Fibroblast of skin of back (primary cell): ENCODE measurements at regions not wholly inside any gene's neighbourhood (a gene's known extent, or its start where the extent isn't known, plus 50 kb on each side); places are given as distances from the start of the nearest gene placed in this dataset.

Experiments
- DNase-seq: peaks from one replicate; pipeline ENCODE4 v3.0.0-alpha.2; 2013

DNA sequence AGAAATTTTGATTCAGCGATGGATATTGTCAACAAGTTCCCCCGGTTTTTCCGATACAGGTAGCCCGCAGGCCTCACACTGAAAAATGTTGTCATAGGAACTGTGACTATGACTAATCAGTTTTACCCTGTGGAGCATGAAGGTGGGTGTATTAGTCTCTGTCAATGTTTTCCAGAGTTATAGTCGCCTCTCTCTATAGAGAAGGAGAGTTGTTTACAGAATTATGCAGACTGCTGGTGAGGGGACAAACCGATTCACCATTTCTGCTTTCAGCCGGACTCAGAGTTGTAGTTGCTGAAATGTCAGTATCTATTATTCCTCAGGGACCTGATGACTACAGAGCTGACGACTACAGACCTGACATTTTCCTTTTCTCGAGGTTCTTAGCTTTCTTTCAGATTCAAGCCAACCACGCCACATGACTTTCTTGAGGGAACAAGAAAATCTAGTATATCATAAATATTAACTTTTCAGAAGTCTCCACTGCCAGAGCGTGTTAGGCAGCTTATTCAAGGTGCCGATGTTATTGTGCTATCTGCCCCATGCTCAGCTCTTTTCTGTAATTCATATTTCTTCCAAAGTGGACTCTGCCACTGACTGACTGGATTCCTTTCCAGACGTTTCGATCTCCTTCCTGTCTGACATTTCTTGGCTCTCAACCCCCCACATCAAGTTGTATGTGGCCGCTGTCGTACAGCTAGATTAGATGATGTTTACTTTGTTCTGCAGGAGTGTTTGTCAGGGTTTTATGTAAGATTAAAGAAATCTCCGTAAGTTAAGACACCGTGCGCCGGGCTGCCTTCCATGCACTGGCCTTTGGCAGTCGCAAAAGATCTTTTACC, 178.1 kb downstream of the FGF1 start:
- no peak for DNase-seq

DNA sequence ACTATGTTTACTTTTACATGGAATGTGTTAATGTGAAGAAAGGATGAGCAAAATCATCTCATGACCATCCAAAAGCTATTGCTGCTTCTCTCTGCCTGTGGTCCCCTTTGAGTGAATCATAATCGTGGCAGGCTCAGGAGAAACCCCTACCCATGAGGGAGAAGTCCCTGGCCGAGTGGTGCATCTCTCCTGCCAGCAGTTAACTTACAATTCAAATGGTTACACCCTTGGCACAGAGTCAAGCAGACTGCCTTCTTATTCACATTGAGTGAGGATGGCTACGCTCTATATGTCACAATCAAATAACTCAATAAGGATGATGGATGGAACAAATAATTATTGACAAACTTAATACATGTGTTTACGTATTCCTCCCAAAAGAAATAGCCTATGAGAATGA, 179.1 kb downstream of the FGF1 start:
- no peak for DNase-seq

DNA sequence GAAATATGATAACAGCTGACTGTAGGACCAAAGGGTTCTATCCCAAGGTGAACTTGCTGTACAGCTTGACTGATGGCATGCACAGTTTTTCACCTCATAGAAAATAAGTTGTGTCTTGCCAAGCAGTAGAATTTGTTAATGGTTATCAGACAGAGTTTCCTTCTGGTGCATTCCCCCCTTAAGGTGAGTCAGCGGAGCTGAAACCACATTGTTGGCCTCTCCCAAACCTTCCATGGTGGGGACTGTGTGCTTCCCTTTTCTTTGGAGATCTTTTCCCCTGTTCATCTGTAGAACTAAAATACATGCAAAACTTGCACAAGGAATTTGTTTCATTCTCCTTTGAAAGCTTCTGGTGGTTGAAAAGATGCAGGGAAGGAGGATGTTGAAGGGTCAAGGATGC, 179.8 kb downstream of the FGF1 start:
- peak; percentile 17 for DNase-seq

DNA sequence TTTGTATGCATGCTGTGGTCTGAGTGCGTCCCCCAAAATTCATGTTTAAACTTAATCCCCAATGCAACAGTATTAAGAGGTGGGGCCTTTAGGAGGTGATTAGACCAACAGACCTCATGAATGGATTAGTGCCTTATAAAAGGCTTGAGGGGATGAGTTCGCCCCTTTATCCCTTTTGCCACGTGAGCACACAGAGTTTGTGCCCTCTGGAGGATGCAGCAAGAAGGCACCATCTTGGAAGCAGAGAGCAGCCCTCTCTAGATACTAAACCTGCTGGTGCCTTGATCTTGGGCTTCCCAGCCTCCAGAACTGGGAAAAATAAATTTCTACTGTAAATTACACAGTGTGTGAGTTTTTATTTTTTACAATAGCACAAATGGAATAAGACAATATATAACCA, 177.1 kb upstream of the SPRY4 start:
- DNase-seq, result no peak

DNA sequence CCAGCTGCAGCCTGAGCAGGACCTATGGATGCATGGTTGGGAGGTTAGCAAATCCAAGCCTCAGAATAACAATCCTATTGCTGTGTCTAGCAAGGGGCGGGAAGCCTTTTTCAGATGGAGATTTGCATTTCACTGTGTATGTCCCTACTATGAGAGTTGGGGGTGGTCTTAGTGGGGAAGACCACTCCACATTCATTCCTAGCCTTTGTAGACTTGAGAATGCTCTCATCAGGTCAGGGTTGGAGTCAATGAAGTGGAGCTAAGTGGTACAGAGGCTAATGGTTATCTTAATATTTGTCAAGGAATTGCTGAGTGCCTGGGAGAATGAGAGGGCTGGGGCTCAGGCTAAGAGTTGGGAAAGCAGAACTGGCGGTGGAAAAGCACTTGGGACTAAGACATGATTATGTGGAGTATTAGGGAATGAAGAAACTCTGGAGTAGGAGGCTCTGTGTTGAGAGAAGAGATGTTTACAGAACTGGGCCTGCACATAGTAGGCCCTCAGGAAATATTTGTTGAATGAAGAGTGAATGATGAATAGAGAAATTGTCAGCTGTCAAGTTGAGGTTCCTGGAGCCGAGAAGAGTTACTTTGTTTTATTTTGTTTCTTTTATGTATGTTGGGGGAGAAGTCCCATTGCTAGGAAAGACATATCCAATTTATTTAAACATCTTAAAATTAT, 175.5 kb upstream of the SPRY4 start:
- DNase-seq, result no peak

DNA sequence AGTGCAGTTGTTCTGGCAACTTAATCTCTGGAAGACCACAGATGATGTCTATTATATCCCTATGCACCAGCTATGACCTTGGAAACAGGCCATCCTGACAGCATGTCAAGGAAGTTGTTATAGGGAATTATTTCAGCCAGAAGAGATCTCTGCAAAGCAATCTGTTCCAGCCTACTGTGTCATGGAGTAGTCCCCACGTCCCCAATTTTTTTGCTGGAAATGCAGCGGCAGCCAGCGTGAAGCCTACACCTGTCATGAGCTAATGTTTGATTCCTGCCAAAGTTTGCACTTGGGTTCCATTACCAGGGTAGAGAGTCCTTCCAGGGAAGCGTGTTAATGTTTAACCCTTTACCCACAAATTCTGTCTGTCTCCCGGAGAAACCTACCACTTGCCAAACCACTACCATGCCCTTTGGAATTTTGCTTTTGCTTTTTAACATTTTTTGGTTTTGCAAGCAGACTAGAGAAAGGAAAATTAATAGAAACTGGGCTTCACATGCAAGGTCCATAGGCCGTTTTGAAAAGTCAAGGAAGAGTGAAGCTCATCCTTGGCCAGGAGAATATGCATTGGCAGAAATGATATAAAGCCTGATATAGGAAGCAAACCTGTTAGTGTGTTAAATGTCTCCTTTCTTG, 174.9 kb upstream of the SPRY4 start:
- no peak for DNase-seq

DNA sequence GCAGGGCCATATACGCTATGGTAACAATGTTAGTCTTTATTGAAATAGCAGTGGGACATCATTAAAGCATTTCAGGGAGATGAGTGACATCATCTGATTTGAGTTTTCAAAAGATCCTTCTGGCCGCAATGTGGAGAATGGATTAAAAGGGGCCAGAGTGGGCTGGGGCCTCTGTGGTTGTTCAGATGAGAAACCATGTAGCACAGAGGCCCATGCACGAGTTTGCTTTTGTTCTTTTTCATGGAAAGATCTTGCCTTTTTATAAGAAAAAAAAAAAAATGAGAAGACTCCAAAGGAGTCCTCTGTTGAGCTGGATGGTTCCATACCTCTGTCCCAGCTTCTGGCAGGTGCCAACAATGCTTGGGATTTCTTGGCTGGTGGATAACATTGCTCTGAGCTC, 173.5 kb upstream of the SPRY4 start:
- no peak for DNase-seq

DNA sequence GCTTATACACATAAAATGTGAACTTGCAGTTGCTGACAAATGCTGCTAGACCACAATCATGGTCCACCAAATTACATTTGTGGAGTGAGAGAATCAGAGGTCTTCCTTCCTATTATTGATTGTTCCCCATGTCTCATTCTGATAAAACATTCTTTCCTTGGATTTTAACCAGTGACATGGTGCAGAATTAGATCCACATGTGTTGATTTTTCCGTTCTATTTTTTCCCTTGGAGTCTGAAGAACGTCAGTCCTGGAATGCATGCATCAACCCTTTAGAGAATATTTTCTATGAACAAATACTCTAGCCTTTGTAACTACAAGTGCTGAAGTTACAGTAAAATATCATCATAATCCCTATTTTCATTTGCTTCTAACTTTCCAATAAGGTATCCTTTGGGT, 170.7 kb upstream of the SPRY4 start:
- peak; percentile 53 for DNase-seq

DNA sequence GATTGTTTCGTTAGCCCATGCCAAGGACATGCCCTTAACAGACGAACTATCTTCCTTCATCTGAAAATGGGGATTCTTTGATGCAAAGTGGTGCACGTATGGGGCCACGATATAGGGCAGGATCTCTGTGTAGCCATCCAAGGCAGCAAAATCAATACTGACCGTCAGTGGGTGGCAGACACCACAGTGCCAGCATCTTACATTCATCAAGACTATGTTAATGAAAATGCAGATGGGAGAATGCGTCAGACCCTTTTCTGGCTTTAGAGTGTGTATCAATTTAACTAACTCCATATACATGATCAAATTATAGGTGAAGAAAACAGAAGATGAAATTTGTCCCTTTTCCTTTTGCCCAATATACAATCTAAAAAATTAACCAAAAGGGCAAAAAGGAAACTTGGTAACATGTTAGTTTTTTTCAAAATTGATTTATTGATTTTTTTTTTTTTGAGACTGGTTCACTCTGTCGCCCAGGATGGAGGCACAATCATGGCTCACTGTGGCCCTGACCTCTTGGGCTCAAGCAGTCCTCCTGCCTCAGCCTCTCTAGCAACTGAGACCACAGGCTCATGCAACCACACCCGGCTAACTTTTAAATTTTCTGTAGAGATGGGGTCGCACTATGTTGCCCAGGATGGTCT, 169.2 kb upstream of the SPRY4 start:
- DNase-seq, result no peak

DNA sequence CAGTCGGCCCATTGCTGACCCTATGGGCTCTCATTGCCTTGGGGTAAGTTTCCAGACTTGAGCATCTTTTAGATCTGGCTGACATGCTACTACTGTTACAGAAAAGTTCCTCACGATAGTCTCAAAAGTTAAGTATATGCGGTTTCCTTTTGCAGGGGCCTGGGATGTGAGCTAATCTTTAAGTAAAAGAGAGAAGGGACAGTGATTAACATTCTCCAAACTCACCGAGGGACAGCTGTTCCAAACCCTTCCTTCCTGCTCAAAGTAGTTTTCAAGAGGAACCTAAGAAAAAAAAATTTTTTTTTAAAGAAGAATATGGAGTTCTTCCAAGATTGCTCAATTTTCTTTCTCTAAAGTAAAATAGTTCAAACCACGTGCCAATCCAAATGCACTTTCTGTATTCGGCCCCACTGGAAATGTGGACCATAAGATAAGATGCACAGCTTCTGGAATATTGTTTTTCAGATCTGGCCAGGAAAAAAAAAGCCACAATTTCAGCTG, 168.0 kb upstream of the SPRY4 start:
- no peak for DNase-seq

DNA sequence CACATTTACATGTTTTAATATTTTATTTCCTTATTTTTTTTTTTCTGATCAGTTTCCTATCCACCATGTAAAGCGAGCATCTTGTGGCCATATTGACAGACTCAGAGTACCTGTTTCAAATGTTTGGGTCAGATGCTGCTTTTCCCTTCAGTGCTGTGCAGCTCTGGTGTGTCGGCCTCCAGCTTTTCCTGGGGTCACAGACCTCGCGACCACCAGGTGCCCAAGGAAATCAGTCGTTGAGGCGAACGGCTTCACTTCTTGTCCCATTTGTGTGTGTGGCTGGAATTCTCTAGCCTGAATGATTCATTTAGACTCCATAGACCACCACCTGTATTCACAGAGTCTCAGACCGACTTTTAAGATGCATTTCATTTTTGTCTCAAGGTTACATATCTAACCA, 166.9 kb upstream of the SPRY4 start:
- DNase-seq, result no peak

DNA sequence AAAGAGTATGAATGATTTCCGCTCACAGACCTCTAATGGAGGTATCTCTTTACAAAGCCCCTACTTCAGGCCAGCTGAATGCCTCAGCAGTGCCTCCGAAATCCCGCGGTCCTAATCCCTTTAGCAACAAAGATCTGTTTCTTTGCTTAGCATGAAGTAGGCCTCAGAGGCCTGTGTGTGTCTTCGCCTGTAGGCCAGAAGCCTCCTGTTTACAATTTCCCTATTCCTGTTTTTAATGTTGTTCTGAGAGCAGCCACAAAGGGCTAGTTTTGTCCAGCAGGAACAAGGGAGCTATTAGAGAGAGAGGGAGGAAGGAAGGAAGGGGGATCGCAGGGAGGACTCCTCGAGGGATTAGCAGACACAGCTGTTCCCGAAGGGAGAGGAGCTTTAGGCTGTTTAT, 166.4 kb upstream of the SPRY4 start:
- DNase-seq, result no peak

DNA sequence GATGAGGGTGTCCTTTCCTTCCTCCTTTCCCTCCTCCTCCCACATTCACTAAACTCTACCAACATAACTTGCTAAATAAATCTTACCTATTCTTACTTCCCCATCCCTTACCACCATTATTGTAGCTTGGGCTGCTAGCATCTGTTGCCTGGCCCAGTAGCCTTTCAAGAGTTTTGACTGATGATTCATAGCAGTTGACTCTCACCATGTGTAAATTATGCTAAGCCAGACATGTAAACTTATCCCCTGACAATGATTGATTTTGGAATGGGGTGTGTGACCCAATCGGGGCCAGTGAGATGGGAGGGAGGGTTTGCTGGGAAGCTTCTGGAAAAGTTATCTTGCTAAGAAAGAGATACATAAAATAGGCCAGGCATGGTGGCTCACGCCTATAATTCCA, 161.8 kb upstream of the SPRY4 start:
- peak; percentile 50 for DNase-seq

DNA sequence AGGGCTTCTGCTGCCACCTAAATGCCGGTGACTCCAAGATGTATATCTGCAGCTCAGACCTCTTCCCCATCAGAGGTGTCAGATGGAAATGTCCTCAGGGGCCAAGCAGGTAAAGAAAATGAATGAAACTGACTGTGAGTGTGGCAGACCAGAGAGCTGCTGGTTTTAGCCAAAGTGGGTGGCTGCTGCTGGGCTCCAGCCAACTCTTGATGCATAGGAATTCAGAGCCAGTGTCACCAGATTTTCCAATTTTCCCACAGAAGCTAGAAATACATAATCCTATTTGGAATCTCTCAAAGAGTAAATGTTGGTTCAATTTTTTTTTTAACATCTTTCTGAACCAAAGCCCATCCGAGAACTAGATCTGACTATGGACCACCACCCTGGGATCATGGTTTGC, 161.2 kb upstream of the SPRY4 start:
- DNase-seq, result peak; percentile 29

DNA sequence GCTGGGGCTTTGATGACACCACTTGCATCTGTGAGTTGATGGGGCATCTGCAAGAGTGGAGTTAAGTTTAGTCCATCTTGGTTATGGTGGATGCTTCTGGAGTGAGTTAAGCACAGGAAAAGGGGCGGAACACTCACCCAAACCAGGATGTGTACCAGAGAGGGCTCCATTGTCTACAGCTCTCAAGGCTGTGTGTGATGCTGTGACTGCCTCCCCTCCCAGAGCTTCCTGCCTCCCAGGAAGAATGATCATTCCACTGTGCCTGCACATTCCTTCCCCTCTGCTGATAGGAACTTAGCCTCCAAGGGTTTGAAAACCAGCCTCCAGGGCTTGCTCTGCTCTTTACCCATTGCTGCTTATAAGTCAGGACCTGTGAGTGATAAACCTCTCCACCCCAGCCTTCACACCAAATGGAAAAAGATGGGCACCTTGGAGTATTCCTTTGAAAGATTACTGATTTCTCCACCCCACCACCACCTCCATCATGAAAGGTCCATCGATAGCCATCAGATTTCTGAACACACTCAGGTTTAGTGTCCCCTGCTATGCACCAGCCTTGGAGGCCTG, 160.1 kb upstream of the SPRY4 start:
- peak; percentile 79 for DNase-seq

DNA sequence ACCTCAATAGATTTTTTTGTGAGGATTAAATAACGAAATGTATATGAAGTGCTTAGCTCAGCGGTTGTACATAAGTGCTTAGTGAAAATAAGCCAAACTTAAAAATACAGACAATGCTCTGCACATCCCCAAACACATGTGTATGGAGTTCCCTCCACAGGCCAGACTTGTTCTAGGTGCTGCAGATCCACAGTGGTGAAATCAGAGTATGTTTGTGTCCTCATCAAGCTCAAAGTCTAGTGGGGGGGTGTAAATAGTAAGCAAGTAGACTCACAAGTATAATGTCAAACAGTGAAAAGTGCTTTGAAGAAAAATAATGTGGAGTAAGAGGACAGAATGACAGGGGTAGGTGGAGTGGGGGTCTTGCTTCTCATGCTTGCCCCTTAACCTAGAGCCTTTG, 157.4 kb upstream of the SPRY4 start:
- no peak for DNase-seq

DNA sequence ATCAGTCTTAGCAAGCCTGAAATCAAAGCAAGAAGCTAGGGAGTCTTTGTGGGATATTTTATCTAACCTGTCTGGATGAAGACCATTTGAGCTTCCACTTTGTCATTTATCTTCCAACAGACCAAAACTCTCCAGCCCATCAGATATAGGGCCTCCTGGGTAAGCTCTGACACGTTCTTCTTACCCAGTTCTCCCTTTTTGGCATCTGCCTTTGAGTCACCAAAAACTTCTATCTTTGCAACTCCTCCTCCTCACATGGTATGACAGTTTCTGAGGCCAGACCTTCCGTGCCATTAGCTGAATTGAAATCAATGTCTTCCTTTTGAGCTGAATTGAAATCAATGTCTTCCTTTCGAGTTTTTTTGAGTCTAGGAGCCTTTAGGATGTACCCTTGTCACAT, 156.6 kb upstream of the SPRY4 start:
- no peak for DNase-seq

DNA sequence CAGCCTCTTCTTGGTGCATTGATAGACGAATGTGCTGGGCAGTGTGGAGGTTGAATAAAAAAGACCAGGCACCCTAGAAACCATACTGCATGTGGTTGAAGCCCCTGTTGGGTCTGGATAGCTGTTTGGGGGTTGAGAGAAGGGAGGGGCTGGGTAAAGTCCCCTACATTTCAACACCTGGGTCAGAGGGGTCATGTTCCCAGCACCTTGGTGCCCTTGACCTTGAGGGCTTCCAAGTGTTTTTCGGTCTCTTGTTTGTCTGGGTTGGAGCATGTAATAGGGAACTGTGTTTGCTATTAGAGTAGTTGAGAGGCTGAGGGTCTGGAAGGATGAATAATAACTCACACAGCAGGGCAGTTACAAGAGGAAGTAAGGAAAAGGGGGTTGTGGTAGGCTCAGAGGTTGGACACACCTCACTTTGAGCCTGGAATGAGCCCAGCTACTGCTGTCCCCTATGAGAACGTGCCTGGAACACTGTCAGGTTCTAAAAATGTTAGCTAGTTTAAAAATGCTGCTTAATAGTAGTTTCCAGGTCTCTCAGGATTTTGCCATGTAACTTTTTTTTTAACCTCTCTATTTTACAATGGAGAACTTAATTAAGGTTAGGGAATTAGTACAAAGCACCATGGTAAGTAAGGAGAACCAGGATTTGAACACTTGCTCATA, 155.2 kb upstream of the SPRY4 start:
- no peak for DNase-seq

DNA sequence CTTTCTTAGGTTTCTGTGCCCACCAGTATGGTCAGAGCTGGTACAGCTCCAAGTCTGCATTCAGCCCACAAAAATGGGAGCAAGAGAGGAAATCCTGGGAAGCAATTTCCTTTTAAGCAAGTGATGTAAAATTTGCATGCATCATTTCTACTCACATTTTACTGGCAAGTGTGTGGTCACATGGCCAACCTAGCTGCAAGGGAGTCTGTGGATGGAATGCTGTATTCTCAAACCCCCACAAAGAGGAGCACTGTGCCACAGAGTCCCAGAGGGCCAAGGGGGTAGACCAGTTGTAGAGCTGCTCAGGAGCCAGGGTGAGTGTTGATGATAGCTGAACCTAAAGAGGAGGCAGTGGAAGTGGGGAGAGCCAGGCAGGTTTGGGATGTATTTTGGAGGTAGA, 154.3 kb upstream of the SPRY4 start:
- DNase-seq, result no peak

DNA sequence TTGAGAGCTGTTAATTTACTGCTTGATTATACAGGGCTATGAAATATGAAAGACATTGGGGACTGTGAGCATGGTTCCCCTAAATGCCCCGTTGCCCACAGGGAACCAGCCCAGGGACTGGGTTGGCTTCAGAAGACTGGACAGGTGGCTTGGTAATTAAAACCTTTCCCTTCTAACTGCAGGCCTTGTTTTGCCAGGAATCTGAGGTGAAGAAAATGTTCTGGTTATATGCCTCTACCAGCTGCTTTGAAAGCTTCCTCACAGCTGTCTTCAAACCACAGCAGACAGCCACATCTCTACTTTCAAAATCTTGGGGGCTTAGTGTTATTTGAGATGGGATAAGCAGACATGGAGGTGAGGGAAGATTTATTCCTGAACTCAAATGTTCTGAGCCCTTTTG, 153.3 kb upstream of the SPRY4 start:
- no peak for DNase-seq

DNA sequence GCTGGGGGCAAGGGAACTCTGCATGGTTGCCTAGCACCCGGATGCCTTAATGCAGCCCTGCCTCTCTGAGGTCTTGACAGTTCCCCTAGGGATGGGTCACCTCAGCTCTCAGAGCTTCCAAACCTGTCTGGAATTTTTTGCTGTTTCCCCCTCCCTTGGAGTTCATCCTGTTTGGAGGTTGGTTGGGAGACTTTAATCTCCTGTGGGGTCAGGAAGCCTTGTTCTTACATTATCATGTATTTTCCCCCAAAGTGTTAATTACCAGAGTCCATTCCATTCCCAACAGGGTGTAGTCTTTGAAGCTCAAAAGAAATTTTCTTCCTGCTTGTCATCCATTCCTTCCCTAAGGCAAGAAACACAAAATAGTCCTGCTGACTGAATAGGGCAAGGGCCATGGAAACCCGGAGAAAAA, 150.3 kb upstream of the SPRY4 start:
- peak; percentile 7 for DNase-seq

DNA sequence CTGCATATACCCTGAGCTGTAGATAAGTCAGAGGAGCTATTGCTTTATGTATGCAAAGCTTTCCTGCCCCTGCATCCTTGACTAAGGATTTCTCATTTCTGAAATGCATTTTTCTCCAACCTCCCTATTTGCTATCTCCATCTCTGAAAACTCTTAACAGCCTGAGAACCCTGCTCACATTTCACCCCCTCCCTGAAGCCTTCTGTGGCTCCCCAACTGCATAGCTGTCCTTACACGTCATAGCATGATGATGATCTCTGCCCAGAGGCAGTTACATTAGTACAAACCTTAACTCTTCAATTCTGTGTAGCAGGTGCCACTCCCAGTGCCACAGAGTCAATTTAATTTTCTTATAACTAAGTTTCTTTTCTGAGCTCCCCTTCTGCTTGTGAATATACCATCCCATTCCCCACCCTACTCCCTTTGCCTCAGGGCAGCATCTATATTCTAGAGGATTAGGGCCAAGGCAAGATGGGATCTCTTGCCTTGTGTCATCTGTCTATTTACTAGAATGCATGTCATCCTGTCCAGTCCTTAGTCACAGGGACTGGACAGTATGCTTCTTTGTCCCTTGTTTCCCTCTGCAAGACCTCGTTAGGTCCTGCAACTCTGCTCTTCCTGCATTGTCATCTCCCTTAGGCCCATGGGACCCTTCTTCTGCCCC, 149.7 kb upstream of the SPRY4 start:
- DNase-seq, result peak; percentile 62
